Prostate gland (tissue), 2 donors: ENCODE measurements at regions not wholly inside any gene's neighbourhood (a gene's known extent, or its start where the extent isn't known, plus 50 kb on each side); places are given as distances from the start of the nearest gene placed in this dataset.

Experiments used
- POLR2A ChIP-seq: fragments of 450-650 bp; IDR thresholded peaks from one replicate; pipeline ENCODE4 v1.6.1; 2016; ENCODE audit warnings: antibody characterized with exemption, mild to moderate bottlenecking
- POLR2AphosphoS5 ChIP-seq: sonication (generic); formaldehyde crosslinking; IDR thresholded peaks from one replicate; pipeline ENCODE4 v1.6.1; 2017; ENCODE audit warnings: antibody characterized with exemption
- TF ChIP-seq, protein P1 (sequence below), 4 experiments: fragments of 200-600 bp in 2 of 4; fragments of 450-650 bp in 2 of 4; sonication (generic) in 2 of 4; IDR thresholded peaks; 1 replicate in 3 of 4; 2 replicates in 1 of 4; pipeline ENCODE4 v1.5.1; 2016 to 2019; ENCODE audit warnings: antibody characterized with exemption in 4 of 4, mild to moderate bottlenecking in 2 of 4, moderate library complexity in 2 of 4

DNA sequence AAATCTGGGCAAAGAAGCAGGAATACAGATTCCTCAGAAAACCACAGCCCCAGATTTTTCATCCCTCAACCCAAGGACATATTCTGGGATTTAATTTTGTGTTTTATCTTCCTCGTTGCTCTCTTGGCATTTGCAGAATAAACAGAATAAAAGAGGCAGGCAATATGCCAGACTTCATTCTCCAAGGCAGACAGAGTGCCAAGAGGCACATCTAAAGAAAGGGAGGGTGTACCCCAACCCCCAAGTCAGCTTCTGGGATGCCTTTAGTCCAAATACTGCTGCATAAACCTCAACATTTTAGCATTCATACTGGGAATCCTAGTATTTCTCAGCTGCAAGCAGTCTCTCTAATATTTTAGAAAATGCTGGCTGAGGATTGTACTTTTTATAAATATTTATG lies 629.2 kb downstream of the KLHL13 start:
- TF ChIP-seq, protein P1, sequence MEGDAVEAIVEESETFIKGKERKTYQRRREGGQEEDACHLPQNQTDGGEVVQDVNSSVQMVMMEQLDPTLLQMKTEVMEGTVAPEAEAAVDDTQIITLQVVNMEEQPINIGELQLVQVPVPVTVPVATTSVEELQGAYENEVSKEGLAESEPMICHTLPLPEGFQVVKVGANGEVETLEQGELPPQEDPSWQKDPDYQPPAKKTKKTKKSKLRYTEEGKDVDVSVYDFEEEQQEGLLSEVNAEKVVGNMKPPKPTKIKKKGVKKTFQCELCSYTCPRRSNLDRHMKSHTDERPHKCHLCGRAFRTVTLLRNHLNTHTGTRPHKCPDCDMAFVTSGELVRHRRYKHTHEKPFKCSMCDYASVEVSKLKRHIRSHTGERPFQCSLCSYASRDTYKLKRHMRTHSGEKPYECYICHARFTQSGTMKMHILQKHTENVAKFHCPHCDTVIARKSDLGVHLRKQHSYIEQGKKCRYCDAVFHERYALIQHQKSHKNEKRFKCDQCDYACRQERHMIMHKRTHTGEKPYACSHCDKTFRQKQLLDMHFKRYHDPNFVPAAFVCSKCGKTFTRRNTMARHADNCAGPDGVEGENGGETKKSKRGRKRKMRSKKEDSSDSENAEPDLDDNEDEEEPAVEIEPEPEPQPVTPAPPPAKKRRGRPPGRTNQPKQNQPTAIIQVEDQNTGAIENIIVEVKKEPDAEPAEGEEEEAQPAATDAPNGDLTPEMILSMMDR (IDR thresholded peaks at IDR 0.05): no peak
- TF ChIP-seq POLR2A: no peak
- TF ChIP-seq POLR2AphosphoS5: no peak
